Peyer's patch (tissue), 4 donors: ENCODE measurements at regions not wholly inside any gene's neighbourhood (a gene's known extent, or its start where the extent isn't known, plus 50 kb on each side); places are given as distances from the start of the nearest gene placed in this dataset.

Experiments
- POLR2A ChIP-seq, 2 donors: fragments of 450-650 bp; IDR thresholded peaks; one replicate each; pipeline ENCODE4 v1.5.1; 2017; ENCODE audit warnings: antibody characterized with exemption in 2 of 2, mild to moderate bottlenecking in 2 of 2, moderate library complexity in 2 of 2
- TF ChIP-seq, protein P1 (sequence below), 6 experiments: fragments of 450-650 bp in 4 of 6; fragments of 200-600 bp in 2 of 6; sonication (generic) in 1 of 6; IDR thresholded peaks; one replicate each; pipeline ENCODE4 v1.5.1; 2017 to 2019; ENCODE audit warnings: antibody characterized with exemption in 6 of 6, mild to moderate bottlenecking in 3 of 6, moderate library complexity in 1 of 6

DNA sequence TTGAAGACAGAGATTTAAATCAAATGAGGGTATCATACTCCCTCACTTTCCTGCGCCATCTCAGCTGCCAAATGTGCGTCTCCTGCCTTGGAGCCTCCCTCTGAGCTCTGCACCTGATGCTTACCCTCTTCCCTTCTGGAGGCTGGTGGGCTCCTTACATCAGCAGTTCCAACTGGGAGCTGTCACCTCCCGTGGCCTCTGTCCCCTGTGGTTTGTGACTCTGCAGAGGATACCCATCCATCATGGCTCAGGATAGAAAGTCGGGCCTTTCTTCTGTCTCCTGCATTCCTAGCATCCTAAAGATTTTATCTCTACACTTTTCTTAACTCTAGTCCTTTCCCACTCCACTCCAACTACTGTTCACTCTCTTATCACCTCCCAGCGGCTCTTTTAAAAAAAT lies 570.6 kb downstream of the BCL11B start:
- TF ChIP-seq, protein P1, sequence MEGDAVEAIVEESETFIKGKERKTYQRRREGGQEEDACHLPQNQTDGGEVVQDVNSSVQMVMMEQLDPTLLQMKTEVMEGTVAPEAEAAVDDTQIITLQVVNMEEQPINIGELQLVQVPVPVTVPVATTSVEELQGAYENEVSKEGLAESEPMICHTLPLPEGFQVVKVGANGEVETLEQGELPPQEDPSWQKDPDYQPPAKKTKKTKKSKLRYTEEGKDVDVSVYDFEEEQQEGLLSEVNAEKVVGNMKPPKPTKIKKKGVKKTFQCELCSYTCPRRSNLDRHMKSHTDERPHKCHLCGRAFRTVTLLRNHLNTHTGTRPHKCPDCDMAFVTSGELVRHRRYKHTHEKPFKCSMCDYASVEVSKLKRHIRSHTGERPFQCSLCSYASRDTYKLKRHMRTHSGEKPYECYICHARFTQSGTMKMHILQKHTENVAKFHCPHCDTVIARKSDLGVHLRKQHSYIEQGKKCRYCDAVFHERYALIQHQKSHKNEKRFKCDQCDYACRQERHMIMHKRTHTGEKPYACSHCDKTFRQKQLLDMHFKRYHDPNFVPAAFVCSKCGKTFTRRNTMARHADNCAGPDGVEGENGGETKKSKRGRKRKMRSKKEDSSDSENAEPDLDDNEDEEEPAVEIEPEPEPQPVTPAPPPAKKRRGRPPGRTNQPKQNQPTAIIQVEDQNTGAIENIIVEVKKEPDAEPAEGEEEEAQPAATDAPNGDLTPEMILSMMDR (IDR thresholded peaks at IDR 0.05), result no peak
- no peak for TF ChIP-seq POLR2A (IDR thresholded peaks at IDR 0.05)
